WI38 (cell line): ENCODE measurements at regions not wholly inside any gene's neighbourhood (a gene's known extent, or its start where the extent isn't known, plus 50 kb on each side); places are given as distances from the start of the nearest gene placed in this dataset.
"Not testable (repeated sequence)": the region's sequence is repeated elsewhere in the genome, so short reads cannot be mapped to it uniquely, and the experiment has no call there.

Experiments
- H3K4me3 ChIP-seq: 2 replicates; pipeline ENCODE4 v1.5.1; 2011; ENCODE audit warnings: low read depth, mild to moderate bottlenecking, control low read depth, low read length
- TF ChIP-seq, protein P1 (sequence below): IDR thresholded peaks from 2 replicates; pipeline ENCODE4 v1.5.1; 2012; ENCODE audit warnings: low read depth, mild to moderate bottlenecking, control low read depth, low read length

DNA sequence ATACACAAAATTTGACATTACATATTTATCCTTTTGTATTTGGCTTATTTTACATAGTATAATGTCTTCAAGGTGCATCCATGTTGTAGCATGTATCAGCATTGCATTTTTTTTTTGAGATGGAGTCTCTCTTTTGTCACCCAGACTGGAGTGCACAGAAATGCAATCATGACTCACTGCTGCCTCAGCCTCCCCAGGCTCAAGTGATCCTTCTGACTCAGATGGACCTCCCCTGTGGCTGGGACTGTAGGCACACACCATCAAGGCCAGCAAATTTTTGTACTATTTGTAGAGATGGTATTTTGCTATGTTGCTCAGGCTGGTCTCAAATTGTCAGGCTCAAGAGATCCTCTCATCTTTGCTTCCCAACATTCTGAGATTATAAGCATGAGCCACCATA is 214.4 kb upstream of the ALG10B start:
- TF ChIP-seq, protein P1, sequence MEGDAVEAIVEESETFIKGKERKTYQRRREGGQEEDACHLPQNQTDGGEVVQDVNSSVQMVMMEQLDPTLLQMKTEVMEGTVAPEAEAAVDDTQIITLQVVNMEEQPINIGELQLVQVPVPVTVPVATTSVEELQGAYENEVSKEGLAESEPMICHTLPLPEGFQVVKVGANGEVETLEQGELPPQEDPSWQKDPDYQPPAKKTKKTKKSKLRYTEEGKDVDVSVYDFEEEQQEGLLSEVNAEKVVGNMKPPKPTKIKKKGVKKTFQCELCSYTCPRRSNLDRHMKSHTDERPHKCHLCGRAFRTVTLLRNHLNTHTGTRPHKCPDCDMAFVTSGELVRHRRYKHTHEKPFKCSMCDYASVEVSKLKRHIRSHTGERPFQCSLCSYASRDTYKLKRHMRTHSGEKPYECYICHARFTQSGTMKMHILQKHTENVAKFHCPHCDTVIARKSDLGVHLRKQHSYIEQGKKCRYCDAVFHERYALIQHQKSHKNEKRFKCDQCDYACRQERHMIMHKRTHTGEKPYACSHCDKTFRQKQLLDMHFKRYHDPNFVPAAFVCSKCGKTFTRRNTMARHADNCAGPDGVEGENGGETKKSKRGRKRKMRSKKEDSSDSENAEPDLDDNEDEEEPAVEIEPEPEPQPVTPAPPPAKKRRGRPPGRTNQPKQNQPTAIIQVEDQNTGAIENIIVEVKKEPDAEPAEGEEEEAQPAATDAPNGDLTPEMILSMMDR = no peak
- no peak overlapping the region for H3K4me3 ChIP-seq

DNA sequence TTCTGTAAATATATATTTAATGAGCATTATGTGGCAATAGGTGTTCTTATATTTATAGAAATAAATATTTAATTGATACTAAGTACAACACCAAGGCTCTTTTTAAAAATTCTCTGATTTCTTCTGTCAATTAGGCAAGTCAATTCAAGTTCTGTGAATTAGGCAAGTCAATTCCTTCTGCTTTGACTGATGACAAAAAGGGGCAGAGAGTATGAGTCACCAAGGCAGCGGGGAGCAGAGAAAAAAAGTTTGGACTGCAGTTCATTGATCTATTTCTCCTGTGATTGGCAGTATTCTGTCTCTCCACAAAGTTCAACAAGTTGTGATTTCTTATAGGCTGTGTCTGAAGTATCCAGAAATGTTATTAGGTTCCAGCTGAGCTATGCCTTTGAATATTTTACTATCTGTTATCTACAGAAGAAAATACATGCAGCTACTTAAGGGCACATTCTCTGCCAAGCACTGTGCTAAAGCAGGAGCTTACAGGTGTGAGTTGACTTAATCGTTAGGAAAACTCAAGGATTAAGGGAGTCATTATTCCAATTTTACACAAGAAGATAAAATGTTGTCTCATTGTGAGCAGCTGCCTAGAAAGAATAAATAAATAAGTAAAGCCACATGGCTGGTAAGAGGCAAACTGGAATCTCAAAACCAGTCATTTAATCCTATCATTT is 206.4 kb upstream of the ALG10B start:
- TF ChIP-seq, protein P1 = no peak
- no peak overlapping the region for H3K4me3 ChIP-seq

GRCh38 chr12:38113991-38114390 is 202.6 kb upstream of the ALG10B start:
- no peak overlapping the region for H3K4me3 ChIP-seq
- TF ChIP-seq, protein P1 = no peak

- TF ChIP-seq, protein P1 = no peak
- no peak overlapping the region for H3K4me3 ChIP-seq
These were observed 199.6 kb upstream of the ALG10B start for GRCh38 chr12:38116968-38117367.

- TF ChIP-seq, protein P1 = no peak
- no peak overlapping the region for H3K4me3 ChIP-seq
These were observed 197.9 kb upstream of the ALG10B start for GRCh38 chr12:38118632-38119031.

GRCh38 chr12:38120438-38120837 is 196.1 kb upstream of the ALG10B start:
- TF ChIP-seq, protein P1 = no peak
- H3K4me3 ChIP-seq = no peak overlapping the region

DNA sequence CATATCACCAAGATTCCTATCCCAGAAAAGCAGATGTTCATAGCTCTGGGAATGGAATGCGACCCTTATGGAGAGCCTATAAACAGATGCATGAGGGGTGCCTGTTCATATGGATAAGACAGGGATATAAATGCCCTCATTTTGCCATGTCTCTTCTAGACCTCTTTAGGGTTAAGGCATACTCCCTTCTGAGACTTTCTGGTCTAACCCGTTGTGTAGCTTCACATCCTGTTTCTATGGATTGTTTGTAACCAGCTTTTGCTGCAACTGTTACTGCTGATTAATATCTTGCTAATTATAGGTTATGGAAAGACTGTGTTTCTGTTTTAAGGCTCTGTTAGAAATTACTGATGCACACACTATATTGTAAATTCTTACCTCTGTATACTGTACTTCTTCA is 193.5 kb upstream of the ALG10B start:
- not testable (repeated sequence) for H3K4me3 ChIP-seq
